Skin epidermis (tissue), 12 donors: ENCODE measurements at regions not wholly inside any gene's neighbourhood (a gene's known extent, or its start where the extent isn't known, plus 50 kb on each side); places are given as distances from the start of the nearest gene placed in this dataset.
"Not testable (repeated sequence)": the region's sequence is repeated elsewhere in the genome, so short reads cannot be mapped to it uniquely, and the experiment has no call there.

Experiments used
- H3K27ac ChIP-seq, 21 experiments: fragments of 200-600 bp; sonication (generic) in 11 of 21; one replicate each; pipeline ENCODE4 v1.5.0; 2020; ENCODE audit warnings: mild to moderate bottlenecking in 3 of 21, inconsistent platforms in 2 of 21, moderate library complexity in 2 of 21
- H3K4me3 ChIP-seq, 7 experiments: fragments of 200-600 bp; sonication (generic) in 2 of 7; one replicate each; pipeline ENCODE4 v1.5.0; 2020; ENCODE audit warnings: inconsistent platforms in 2 of 7, mild to moderate bottlenecking in 2 of 7, moderate library complexity in 1 of 7

DNA sequence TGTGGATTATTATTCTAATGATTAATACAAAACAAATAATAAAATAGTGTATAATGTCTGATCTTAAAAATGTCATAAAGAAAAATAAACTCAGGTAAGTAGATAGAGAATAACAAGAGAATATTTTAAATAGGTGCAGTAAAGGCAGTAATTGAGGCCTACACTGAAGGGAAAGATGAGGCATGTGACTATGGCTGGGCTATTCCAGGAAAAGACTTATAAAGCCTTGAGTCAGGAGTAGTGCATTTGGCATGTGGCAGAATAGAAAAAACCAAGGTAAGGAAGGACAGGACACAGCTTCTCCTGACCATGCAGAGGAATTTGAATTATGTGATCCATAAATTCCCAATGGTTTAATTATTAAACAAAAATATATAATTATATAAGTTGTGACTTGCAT is 215.6 kb upstream of the C1QTNF3 start:
- H3K4me3 ChIP-seq, H3K27ac ChIP-seq: not testable (repeated sequence)

DNA sequence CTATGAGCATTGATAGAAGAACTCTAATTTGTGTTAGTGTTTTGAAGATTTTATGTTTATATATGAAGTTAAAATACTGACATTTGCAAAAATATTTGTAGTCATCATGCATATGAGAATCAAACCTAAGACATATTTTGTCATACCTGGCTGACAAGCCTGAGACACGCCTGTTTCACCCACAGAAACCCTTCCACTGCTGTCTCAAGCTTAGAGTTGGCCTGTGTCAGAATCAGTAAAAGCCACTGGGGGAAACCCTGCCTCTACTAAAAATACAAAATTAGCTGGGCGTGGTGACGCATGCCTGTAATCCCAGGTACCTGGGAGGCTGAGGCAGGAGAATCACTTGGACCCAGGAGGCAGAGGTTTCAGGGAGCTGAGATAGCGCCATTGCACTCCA is 218.0 kb upstream of the C1QTNF3 start:
- H3K27ac ChIP-seq, H3K4me3 ChIP-seq: not testable (repeated sequence)

DNA sequence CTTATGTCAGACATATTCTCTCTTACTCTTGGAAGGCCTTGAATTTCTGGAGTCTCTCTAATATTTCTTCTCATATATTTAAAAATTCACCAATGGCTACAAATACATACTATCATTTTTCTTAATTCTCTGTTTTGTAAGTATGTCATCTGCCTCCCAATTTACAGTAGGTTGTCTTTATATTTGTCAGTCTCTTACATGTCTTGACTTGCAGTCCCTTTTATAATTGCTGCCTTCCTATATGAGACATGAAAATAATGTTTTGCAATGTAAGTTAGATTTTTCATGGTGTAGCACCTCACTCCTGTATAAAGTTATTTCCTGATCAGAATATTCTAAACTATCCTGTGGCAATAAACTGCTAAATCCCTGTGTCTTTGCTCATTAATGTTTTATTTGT is 223.1 kb upstream of the C1QTNF3 start:
- H3K4me3 ChIP-seq: not testable (repeated sequence)

GRCh38 chr5:34296759-34297158 is 253.7 kb upstream of the C1QTNF3 start:
- not testable (repeated sequence) for H3K27ac ChIP-seq

More for the DNA sequence above, 223.1 kb upstream of the C1QTNF3 start:
- not testable (repeated sequence) for H3K27ac ChIP-seq

GRCh38 chr5:34329201-34329600 is 286.2 kb upstream of the C1QTNF3 start:
- not testable (repeated sequence) for H3K4me3 ChIP-seq, H3K27ac ChIP-seq

More at GRCh38 chr5:34296759-34297158, 253.7 kb upstream of the C1QTNF3 start:
- H3K4me3 ChIP-seq: not testable (repeated sequence)

- H3K27ac ChIP-seq, H3K4me3 ChIP-seq: not testable (repeated sequence)
These were observed 286.6 kb upstream of the C1QTNF3 start for GRCh38 chr5:34329611-34330108.

- not testable (repeated sequence) for H3K27ac ChIP-seq, H3K4me3 ChIP-seq
These were observed 289.0 kb upstream of the C1QTNF3 start for GRCh38 chr5:34331928-34332454.

GRCh38 chr5:34339408-34340001 is 296.5 kb upstream of the C1QTNF3 start:
- not testable (repeated sequence) for H3K4me3 ChIP-seq, H3K27ac ChIP-seq

DNA sequence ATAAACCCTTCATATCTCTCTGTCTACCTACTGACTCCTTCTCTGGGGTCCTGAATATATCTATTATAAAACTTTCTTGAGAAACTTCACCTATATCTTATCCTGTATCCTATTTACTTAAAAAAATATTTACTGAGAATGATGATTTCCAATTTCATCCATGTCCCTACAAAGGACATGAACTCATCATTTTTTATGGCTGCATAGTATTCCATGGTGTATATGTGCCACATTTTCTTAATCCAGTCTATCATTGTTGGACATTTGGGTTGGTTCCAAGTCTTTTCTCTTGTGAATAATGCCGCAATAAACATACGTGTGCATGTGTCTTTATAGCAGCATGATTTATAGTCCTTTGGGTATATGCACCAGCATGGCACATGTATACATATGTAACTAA is 301.7 kb upstream of the RAI14 start:
- H3K27ac ChIP-seq, H3K4me3 ChIP-seq: not testable (repeated sequence)

GRCh38 chr5:34371417-34371816 is 284.7 kb upstream of the RAI14 start:
- not testable (repeated sequence) for H3K27ac ChIP-seq, H3K4me3 ChIP-seq

DNA sequence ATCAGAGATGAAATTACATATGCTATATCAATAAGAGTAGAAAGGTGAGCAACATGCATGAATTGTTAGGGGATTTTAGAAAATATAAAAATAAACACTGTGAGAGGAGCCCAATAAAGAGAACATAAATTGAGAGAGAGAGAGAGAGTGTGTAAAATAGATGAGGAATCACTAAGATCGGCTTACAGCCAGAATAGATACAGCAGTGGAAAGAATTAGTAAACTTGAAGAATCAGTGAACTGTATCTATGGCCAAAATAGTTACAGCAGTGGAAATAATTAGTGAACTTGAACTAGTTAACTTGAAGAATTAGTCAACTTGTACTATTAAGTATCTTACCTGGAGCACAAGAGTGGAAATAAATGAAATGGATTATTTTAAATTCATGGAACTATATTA is 284.3 kb upstream of the RAI14 start:
- H3K27ac ChIP-seq: not testable (repeated sequence)

DNA sequence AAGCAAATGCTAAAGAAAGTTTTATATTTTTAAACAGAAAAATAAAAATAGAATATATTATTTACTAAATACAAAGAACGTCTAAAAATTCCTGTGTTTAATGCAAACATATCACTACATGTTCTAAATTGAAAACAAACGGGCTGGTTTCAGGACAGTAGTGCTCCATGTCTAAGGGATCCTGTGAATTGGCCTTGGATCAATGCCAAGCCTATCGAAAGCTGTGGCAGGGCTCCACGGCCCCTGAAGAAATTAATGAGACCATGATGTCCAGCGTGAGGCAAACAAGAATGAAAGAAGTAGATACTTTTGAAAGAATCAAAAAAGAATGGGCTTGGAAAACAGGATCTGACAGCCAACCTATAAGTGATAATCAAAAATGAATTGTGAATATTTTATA is 283.4 kb upstream of the RAI14 start:
- not testable (repeated sequence) for H3K27ac ChIP-seq, H3K4me3 ChIP-seq

More for the DNA sequence above, 284.3 kb upstream of the RAI14 start:
- H3K4me3 ChIP-seq: not testable (repeated sequence)

DNA sequence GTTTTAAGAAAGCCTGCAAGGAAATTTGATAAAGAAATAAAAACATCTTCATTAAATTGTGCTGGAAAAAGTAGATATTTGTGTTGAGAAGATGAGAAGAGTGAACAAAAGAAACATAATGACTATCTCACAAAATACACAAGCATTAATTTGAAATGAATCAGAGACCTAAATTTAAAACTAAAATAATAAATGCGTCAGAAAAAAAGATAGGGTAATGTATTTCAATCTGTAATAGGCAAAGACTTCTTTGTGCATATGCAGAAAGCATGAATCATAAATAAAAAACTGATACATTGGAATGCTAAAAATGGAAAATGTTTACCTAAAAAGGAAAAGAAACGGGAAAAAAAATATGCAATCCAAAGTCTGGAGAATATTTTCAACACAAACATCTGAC is 278.5 kb upstream of the RAI14 start:
- not testable (repeated sequence) for H3K4me3 ChIP-seq, H3K27ac ChIP-seq

GRCh38 chr5:34378498-34378897 is 277.6 kb upstream of the RAI14 start:
- H3K27ac ChIP-seq, H3K4me3 ChIP-seq: not testable (repeated sequence)

DNA sequence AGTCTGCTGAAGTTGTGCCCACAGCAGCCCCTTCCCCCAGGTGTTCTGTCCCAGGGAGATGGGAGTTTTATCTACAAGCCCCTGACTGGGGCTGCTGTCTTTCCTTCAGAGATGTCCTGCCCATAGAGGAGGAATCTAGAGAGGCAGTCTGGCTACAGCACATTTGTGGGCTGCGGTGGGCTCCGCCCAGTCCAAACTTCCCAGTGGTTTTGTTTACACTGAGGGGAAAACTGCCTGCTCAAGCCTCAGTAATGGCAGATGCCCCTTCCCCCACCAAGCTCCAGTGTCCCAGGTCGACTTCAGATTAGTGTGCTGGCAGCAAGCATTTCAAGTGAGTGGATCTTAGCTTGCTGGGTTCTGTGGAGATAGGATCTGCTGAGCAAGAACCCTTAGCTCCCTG is 267.4 kb upstream of the RAI14 start:
- not testable (repeated sequence) for H3K4me3 ChIP-seq

GRCh38 chr5:34409373-34409772 is 246.8 kb upstream of the RAI14 start:
- H3K4me3 ChIP-seq: no peak overlapping the region

More for the DNA sequence above, 267.4 kb upstream of the RAI14 start:
- H3K27ac ChIP-seq: not testable (repeated sequence)

DNA sequence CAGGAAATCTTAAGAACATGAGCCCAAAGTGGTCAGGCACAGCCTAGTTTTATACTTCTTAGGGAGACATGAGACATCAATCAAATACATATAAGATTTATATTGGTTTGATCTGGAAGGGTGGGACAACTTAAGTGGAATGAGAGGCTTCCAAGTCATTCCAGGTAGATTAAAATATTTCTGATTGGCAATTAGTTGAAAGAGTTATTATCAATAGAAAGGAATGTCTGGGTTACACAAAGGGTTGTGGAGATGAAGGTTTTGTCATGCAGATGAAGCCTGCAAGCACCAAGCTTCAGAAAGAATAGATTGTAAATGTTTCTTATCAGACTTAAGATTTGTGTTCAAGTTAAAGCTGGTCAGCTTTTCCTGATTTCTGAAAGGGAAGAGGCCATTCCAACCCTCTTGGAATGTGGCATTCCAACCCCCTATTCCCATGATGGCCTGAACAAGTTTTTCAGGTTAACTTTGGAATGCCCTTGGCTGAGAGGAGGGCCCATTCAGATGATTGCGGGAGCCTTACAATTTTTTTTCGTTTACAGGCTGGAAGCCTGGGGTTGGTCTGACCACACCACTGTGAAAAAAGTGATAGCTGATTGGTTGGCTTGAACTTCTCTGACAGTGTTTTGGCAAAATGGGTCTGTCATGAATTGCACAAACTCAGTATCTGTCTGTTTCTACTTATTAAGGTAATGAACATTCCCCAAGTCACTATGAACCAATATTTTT is 245.6 kb upstream of the RAI14 start:
- H3K4me3 ChIP-seq: no peak overlapping the region
- no peak overlapping the region for H3K27ac ChIP-seq

More at GRCh38 chr5:34409373-34409772, 246.8 kb upstream of the RAI14 start:
- H3K27ac ChIP-seq: no peak overlapping the region

- Histone ChIP-seq H3K27ac (no peak overlapping the region), H3K4me3 (no peak overlapping the region)
These were observed 244.4 kb upstream of the RAI14 start for GRCh38 chr5:34411470-34412346.

GRCh38 chr5:34412736-34413135 is 243.4 kb upstream of the RAI14 start:
- H3K4me3 ChIP-seq: no peak overlapping the region
- no peak overlapping the region for H3K27ac ChIP-seq

- Histone ChIP-seq H3K4me3 (no peak overlapping the region), H3K27ac (no peak overlapping the region)
These were observed 240.4 kb upstream of the RAI14 start for GRCh38 chr5:34415559-34416198.
